Keratinocyte (primary cell): ENCODE measurements at regions not wholly inside any gene's neighbourhood (a gene's known extent, or its start where the extent isn't known, plus 50 kb on each side); places are given as distances from the start of the nearest gene placed in this dataset.

ENCODE experiments used
- DNase-seq: peaks from one replicate; pipeline ENCODE4 v3.0.0-alpha.2; 2011; ENCODE audit warnings: low read depth, missing footprints, low spot score
- FAIRE-seq: peaks from 2 replicates; lab custom pipeline; 2011; peaks lifted over from hg19 to GRCh38; lab: Jason Lieb, UNC
- H2AFZ ChIP-seq: 2 replicates; pipeline ENCODE4 v1.6.0; 2012; ENCODE audit warnings: low read length, control low read depth, inconsistent platforms; ENCODE audit not compliant: control insufficient read depth
- H3K27ac ChIP-seq: 2 replicates; pipeline ENCODE4 v1.5.1; 2011; ENCODE audit warnings: low read length; ENCODE audit not compliant: control insufficient read depth, insufficient read depth
- H3K27me3 ChIP-seq: 3 replicates; pipeline ENCODE4 v1.6.0; 2011; ENCODE audit warnings: low read length; ENCODE audit not compliant: control insufficient read depth, insufficient read depth; ENCODE audit errors: extremely low read depth
- H3K36me3 ChIP-seq, 2 experiments: 2 replicates in 1 of 2; 3 replicates in 1 of 2; pipeline ENCODE4 v1.5.1; 2011; ENCODE audit warnings: low read length in 2 of 2, mild to moderate bottlenecking in 1 of 2; ENCODE audit not compliant: control insufficient read depth in 2 of 2, insufficient read depth in 2 of 2; ENCODE audit errors: extremely low read depth in 1 of 2
- H3K4me1 ChIP-seq: 3 replicates; pipeline ENCODE4 v1.5.1; 2011; ENCODE audit warnings: low read length; ENCODE audit not compliant: control insufficient read depth, insufficient read depth; ENCODE audit errors: extremely low read depth
- H3K4me2 ChIP-seq: 3 replicates; pipeline ENCODE4 v1.6.0; 2011; ENCODE audit warnings: low read depth, low read length; ENCODE audit not compliant: control insufficient read depth, insufficient read depth; ENCODE audit errors: extremely low read depth
- H3K4me3 ChIP-seq, 3 experiments: fragments of 200-600 bp in 1 of 3; sonication (generic) in 1 of 3; 2 replicates in 2 of 3; 3 replicates in 1 of 3; pipeline ENCODE4 v1.5.1; 2011 to 2016; ENCODE audit warnings: low read length in 3 of 3, mild to moderate bottlenecking in 3 of 3, control low read depth in 2 of 3, inconsistent platforms in 1 of 3, low read depth in 1 of 3, mixed read lengths in 1 of 3, mixed run types in 1 of 3, moderate library complexity in 1 of 3; ENCODE audit not compliant: control insufficient read depth in 2 of 3, insufficient read depth in 2 of 3; ENCODE audit errors: extremely low read depth in 1 of 3
- H3K79me2 ChIP-seq: 2 replicates; pipeline ENCODE4 v1.6.0; 2012; ENCODE audit warnings: low read length; ENCODE audit not compliant: control insufficient read depth, insufficient read depth
- H3K9ac ChIP-seq: 3 replicates; pipeline ENCODE4 v1.6.0; 2011; ENCODE audit warnings: low read length; ENCODE audit not compliant: control insufficient read depth, insufficient read depth; ENCODE audit errors: extremely low read depth
- H3K9me1 ChIP-seq: 3 replicates; pipeline ENCODE4 v1.6.0; 2011; ENCODE audit warnings: low read length; ENCODE audit not compliant: control insufficient read depth, insufficient read depth; ENCODE audit errors: extremely low read depth
- H3K9me3 ChIP-seq: 2 replicates; pipeline ENCODE4 v1.5.1; 2012; ENCODE audit warnings: low read depth, low read length; ENCODE audit not compliant: control insufficient read depth
- H4K20me1 ChIP-seq: 3 replicates; pipeline ENCODE4 v1.6.0; 2011; ENCODE audit warnings: low read length; ENCODE audit not compliant: control insufficient read depth, insufficient read depth; ENCODE audit errors: extremely low read depth
- CTCF ChIP-seq, 3 experiments: IDR thresholded peaks in 1 of 3; conservative IDR thresholded peaks in 1 of 3; optimal IDR thresholded peaks in 1 of 3; 2 replicates in 2 of 3; 3 replicates in 1 of 3; pipeline versions ENCODE3 to v1.5.1; 2011; ENCODE audit warnings: low read length in 3 of 3, mild to moderate bottlenecking in 3 of 3, moderate library complexity in 2 of 3, control low read depth in 1 of 3, inconsistent platforms in 1 of 3; ENCODE audit not compliant: insufficient read depth in 2 of 3; ENCODE audit errors: extremely low read depth in 1 of 3
- EZH2 ChIP-seq: IDR thresholded peaks from one replicate; pipeline ENCODE4 v1.6.1; 2012; ENCODE audit warnings: inconsistent platforms, mild to moderate bottlenecking, low read length, moderate library complexity
- dilution Hi-C: fragments of 300-500 bp; cut with MboI; formaldehyde crosslinking; loops from one replicate; pipeline ENCODE4 v1.7.0; 2020; ENCODE audit warnings: low sequenced_read_pairs; ENCODE audit not compliant: extremely low pct_ligation_motif_present

DNA sequence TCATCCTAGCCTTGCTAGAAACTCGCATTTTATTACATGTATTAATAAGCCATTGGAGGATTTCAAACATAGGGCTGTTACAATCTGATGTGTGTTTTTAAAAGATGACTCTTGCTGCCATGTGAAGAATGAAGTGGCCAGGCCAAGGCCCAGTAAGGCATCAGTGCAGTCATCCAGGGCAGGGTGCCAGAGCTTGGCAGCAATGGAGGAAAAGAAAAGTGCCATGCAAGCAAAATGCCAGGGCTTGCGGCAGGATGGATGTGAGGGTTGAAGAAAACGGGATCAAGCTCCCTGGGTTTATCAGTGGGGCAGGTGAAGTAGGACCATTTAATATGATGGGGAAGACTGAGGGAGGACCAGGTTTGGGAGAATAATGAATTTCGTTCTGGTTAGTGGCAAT is 183.6 kb downstream of the MINAR1 start:
- Histone ChIP-seq H3K4me3 (no peak overlapping the region), H3K9me3 (no peaks in the 10 kb centered on the region), H3K4me2 (no peak overlapping the region), H3K9ac (no peak overlapping the region), H3K79me2 (no peaks in the 10 kb centered on the region), H3K36me3 (no peaks in the 10 kb centered on the region), H3K4me1 (no peaks in the 10 kb centered on the region), H3K27ac (no peak overlapping the region), H2AFZ (no peak overlapping the region), H3K27me3 (no peaks in the 10 kb centered on the region), H3K9me1 (no peaks in the 10 kb centered on the region), H4K20me1 (no peaks in the 10 kb centered on the region)
- dilution Hi-C loops: no loop called here
- FAIRE-seq (no peak), DNase-seq (no peak)
- no peak for TF ChIP-seq CTCF (optimal IDR thresholded peaks at IDR 0.05 in 1 of 3, IDR thresholded peaks at IDR 0.05 in 1 of 3, conservative IDR thresholded peaks at IDR 0.05 in 1 of 3; ENCODE audit: extremely low read depth in 1 of 3, insufficient read depth in 2 of 3, low read length in 3 of 3)
- no peak for TF ChIP-seq EZH2

DNA sequence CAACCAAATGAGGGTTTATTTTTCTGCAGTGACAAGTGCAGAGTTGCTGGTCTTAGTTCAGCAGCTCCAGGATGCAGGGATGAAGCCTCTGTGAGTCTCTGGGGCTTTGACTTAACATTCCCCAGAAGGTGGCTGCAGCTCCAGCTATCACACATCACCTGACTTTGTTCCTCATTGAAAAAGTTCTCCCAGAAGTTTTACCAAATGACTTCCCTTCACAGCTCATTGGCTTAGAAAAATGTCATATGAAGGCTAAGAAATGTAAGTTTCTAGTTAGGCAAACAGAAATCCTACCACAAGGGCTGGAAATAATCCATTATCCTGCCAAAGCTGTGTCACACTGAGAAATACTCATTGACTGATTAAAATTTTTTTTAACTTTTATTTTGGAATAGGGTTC is 184.9 kb downstream of the MINAR1 start:
- H3K9ac ChIP-seq: no peak overlapping the region
- H3K4me3 ChIP-seq: no peak overlapping the region
- no peaks in the 10 kb centered on the region for H3K36me3 ChIP-seq
- no peaks in the 10 kb centered on the region for H3K4me1 ChIP-seq
- H2AFZ ChIP-seq: no peak overlapping the region
- no peaks in the 10 kb centered on the region for H3K27me3 ChIP-seq
- no peak for TF ChIP-seq EZH2
- no peak for TF ChIP-seq CTCF (optimal IDR thresholded peaks at IDR 0.05 in 1 of 3, IDR thresholded peaks at IDR 0.05 in 1 of 3, conservative IDR thresholded peaks at IDR 0.05 in 1 of 3; ENCODE audit: extremely low read depth in 1 of 3, insufficient read depth in 2 of 3, low read length in 3 of 3)
- no peaks in the 10 kb centered on the region for H3K9me1 ChIP-seq
- DNase-seq: no peak
- H3K9me3 ChIP-seq: no peaks in the 10 kb centered on the region
- no peaks in the 10 kb centered on the region for H4K20me1 ChIP-seq
- no peak overlapping the region for H3K27ac ChIP-seq
- H3K4me2 ChIP-seq: no peak overlapping the region
- FAIRE-seq: no peak
- dilution Hi-C loops: no loop called here
- H3K79me2 ChIP-seq: no peaks in the 10 kb centered on the region
